ENCODE measurements at regions not wholly inside any gene's neighbourhood (a gene's known extent, or its start where the extent isn't known, plus 50 kb on each side); places are given as distances from the start of the nearest gene placed in this dataset.

DNA sequence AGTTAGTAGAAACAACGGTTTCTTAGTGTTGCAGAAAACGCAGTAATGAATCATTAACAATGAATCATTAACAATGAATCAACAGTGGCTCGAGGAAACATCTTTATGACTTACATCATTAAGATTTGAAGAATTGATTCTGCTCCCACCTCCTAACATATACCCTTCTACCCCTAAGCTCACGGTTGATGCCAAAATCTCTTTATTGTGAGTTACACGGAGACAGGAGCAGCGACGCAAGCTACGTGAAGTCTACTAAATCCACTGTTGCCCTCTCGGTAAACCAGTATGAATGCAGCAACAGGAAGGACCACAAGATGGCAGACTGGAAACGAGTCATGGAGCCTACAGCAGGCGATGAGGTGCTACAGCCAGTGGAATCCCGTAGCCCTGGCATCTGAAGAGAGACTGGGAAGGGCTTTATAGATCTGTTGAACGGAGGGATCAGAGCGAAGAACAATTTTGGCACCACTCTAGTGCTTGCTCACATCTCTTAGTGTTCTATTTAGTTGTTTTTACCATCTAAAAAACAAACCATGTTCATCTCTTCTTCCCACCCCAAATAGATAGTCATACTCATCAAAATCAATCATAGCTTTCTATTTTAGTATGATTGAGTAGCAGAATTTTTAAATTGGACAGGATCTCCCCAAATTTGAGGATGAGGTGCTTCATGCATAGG lies 332.7 kb downstream of the DUSP6 start:
- Histone ChIP-seq H3K36me3 (ENCODE audit: control insufficient read depth, insufficient read depth, low read length) (no peaks in the 10 kb centered on the region), H3K27me3 (ENCODE audit: control insufficient read depth, insufficient read depth, low read length) (no peaks in the 10 kb centered on the region), H3K4me3 (ENCODE audit: low read depth, low read length) (peak overlapping the region; percentile 33)
- peak; percentile 48 for DNase-seq (ENCODE audit: low read depth)
- peak; percentile 84 for TF ChIP-seq CTCF (IDR thresholded peaks at IDR 0.05; ENCODE audit: insufficient read depth, low read length, poor library complexity, severe bottlenecking)

DNA sequence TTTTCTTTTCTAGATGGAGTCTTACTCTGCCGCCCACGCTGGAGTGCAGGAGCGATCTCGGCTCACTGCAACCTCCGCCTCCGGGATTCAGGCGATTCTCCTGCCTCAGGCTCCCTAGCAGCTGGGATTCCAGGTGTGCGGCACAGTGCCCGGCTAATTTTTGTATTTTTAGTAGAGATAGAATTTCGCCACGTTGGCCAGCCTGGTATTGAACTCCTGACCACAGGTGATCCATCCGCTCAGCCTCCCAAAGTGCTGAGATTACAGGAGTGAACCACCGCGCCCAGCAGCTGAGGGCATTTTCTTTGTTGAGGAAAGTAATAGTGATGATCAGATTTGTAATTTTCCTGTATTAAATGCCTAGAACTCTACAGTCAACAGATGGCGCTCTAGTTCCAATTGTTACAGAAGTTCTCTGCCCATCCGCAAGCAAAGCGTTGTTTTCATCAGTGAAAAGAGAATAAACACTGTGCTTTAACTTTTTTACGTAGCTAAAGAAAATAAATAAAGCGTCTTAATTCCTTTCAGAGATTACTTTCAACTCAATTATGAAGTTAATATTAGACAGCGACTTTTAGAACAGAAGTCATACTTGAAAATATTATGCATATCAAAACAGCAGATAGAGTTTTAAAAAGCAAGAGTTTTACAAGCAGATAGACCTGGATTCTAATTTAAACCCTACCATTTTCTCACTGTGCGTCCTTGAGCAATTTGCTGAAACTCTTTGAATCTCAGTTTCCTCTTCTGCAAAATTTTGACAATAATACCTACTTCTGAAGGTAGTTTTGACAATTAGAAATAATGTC lies 335.1 kb downstream of the DUSP6 start:
- H3K27me3 ChIP-seq (ENCODE audit: control insufficient read depth, insufficient read depth, low read length): no peaks in the 10 kb centered on the region
- H3K36me3 ChIP-seq (ENCODE audit: control insufficient read depth, insufficient read depth, low read length): no peaks in the 10 kb centered on the region
- peak; percentile 45 for DNase-seq (ENCODE audit: low read depth)
- H3K4me3 ChIP-seq (ENCODE audit: low read depth, low read length): peak overlapping the region; percentile 35
- peak; percentile 69 for TF ChIP-seq CTCF (IDR thresholded peaks at IDR 0.05; ENCODE audit: insufficient read depth, low read length, poor library complexity, severe bottlenecking)

DNA sequence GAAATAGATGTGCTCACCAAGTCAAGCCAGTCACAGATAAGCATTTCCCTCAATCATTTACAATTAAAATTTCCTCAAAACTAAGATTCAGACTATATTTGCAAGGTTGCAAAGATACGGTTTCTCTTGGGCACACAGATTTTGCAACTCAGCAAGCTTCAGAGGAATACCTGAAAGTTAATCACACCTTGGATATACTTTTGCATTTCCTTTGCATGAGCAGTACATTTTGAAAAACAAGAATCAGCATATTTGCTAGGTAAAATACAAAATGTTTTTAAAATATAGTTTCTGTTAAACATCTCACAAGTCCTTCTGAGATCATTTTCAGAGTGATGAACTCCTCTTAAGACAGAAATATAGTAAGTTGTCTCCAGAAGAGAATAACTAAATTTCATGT lies 336.9 kb downstream of the DUSP6 start:
- Histone ChIP-seq H3K27me3 (ENCODE audit: control insufficient read depth, insufficient read depth, low read length) (no peaks in the 10 kb centered on the region), H3K4me3 (ENCODE audit: low read depth, low read length) (no peak overlapping the region), H3K36me3 (ENCODE audit: control insufficient read depth, insufficient read depth, low read length) (no peaks in the 10 kb centered on the region)
- DNase-seq (ENCODE audit: low read depth): no peak
- no peak for TF ChIP-seq CTCF (IDR thresholded peaks at IDR 0.05; ENCODE audit: insufficient read depth, low read length, poor library complexity, severe bottlenecking)

DNA sequence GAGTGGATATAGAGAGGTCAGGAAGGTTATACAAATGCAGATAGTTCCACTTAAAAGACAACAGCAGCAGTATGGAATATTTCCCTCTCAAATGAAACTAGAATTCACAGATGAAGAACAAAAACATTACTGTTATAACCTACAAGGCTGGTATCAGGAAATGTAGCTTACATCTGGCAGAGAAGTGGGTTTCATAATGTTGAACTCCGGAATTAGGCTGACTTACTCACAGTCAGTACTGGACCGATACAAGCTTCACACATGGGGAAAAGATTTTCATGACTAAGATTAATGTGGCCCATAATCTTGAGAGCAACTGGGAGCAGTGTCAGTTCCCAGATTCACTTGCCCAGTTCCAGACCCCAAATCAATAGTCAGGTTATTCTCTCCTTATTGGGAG lies 353.9 kb downstream of the DUSP6 start:
- no peaks in the 10 kb centered on the region for H3K27me3 ChIP-seq (ENCODE audit: control insufficient read depth, insufficient read depth, low read length)
- TF ChIP-seq CTCF (IDR thresholded peaks at IDR 0.05; ENCODE audit: insufficient read depth, low read length, poor library complexity, severe bottlenecking): no peak
- H3K36me3 ChIP-seq (ENCODE audit: control insufficient read depth, insufficient read depth, low read length): no peaks in the 10 kb centered on the region
- no peak for DNase-seq (ENCODE audit: low read depth)
- H3K4me3 ChIP-seq (ENCODE audit: low read depth, low read length): no peak overlapping the region

- DNase-seq (ENCODE audit: low read depth): no peak
- no peak overlapping the region for H3K4me3 ChIP-seq (ENCODE audit: low read depth, low read length)
- H3K36me3 ChIP-seq (ENCODE audit: control insufficient read depth, insufficient read depth, low read length): no peaks in the 10 kb centered on the region
- H3K27me3 ChIP-seq (ENCODE audit: control insufficient read depth, insufficient read depth, low read length): no peaks in the 10 kb centered on the region
- no peak for TF ChIP-seq CTCF (IDR thresholded peaks at IDR 0.05; ENCODE audit: insufficient read depth, low read length, poor library complexity, severe bottlenecking)
Observed at GRCh38 chr12:88996200-88996788, 356.0 kb downstream of the DUSP6 start.

Measured in kidney epithelial cell (primary cell).